Common myeloid progenitor, CD34-positive (primary cell): ENCODE measurements at regions not wholly inside any gene's neighbourhood (a gene's known extent, or its start where the extent isn't known, plus 50 kb on each side); places are given as distances from the start of the nearest gene placed in this dataset.
A peak's percentile ranks its signal among the peaks of the same experiment; 100 is the strongest.

ENCODE experiments used
- CTCF ChIA-PET: fragments of 350-600 bp; sonication (Branson Sonifier 250); formaldehyde crosslinking; loops from one replicate; lab custom pipeline; 2021; ENCODE audit warnings: antibody characterized with exemption; lab: Charles Lee
- POLR2A ChIA-PET: fragments of 350-600 bp; sonication (Branson Sonifier 250); formaldehyde crosslinking; loops from one replicate; lab custom pipeline; 2021; ENCODE audit warnings: antibody characterized with exemption; lab: Charles Lee
- DNase-seq, 3 donors: peaks; one replicate each; pipeline versions ENCODE4 v3.0.0 to v3.0.0-alpha.2; 2013
- H3K27ac ChIP-seq, 2 experiments: 1 replicate in 1 of 2; 2 replicates in 1 of 2; pipeline ENCODE4 v1.7.0; 2013; ENCODE audit warnings: inconsistent platforms in 2 of 2, low read length in 2 of 2, mild to moderate bottlenecking in 2 of 2, low read depth in 1 of 2, moderate library complexity in 1 of 2; ENCODE audit not compliant: severe bottlenecking in 2 of 2, insufficient read depth in 1 of 2, poor library complexity in 1 of 2
- H3K27me3 ChIP-seq, 5 experiments: replicated peaks in 2 of 5; 1 replicate in 3 of 5; 2 replicates in 2 of 5; pipeline versions ENCODE4 v1.6.1 to v1.7.0; 2013; ENCODE audit warnings: low read length in 4 of 5, mild to moderate bottlenecking in 2 of 5, moderate library complexity in 2 of 5, inconsistent platforms in 1 of 5; ENCODE audit not compliant: insufficient read depth in 5 of 5, control insufficient read depth in 4 of 5
- H3K36me3 ChIP-seq, 4 experiments: 1 replicate in 2 of 4; 2 replicates in 2 of 4; pipeline versions ENCODE4 v1.6.1 to v1.7.0; 2013; ENCODE audit warnings: low read length in 3 of 4, control low read depth in 1 of 4, mild to moderate bottlenecking in 1 of 4; ENCODE audit not compliant: control insufficient read depth in 4 of 4, insufficient read depth in 4 of 4
- H3K4me1 ChIP-seq, 4 experiments: 1 replicate in 3 of 4; 2 replicates in 1 of 4; pipeline versions ENCODE4 v1.6.1 to v1.7.1; 2013; ENCODE audit warnings: low read length in 3 of 4, mild to moderate bottlenecking in 3 of 4, control low read depth in 1 of 4, inconsistent platforms in 1 of 4, moderate library complexity in 1 of 4; ENCODE audit not compliant: control insufficient read depth in 4 of 4, insufficient read depth in 4 of 4; ENCODE audit errors: control extremely low read depth in 1 of 4
- H3K4me3 ChIP-seq, 7 experiments: 1 replicate in 4 of 7; 2 replicates in 3 of 7; pipeline versions ENCODE4 v1.5.1 to v1.7.0; 2013; ENCODE audit warnings: mild to moderate bottlenecking in 7 of 7, low read length in 6 of 7, moderate library complexity in 6 of 7, inconsistent platforms in 2 of 7, low read depth in 2 of 7, control low read depth in 1 of 7; ENCODE audit not compliant: insufficient read depth in 4 of 7, control insufficient read depth in 1 of 7; ENCODE audit errors: extremely low read depth in 1 of 7
- H3K9me3 ChIP-seq, 5 experiments: 1 replicate in 4 of 5; 2 replicates in 1 of 5; pipeline versions ENCODE4 v1.6.1 to v1.7.1; 2013; ENCODE audit warnings: low read length in 4 of 5, mild to moderate bottlenecking in 2 of 5, inconsistent platforms in 1 of 5, low read depth in 1 of 5, moderate library complexity in 1 of 5; ENCODE audit not compliant: control insufficient read depth in 4 of 5, insufficient read depth in 2 of 5; ENCODE audit errors: control extremely low read depth in 1 of 5
- WGBS: methylation state at CpG from one replicate; pipeline ENCODE4 v1.1.5; 2013; ENCODE audit not compliant: insufficient coverage; 5-methylcytosine and 5-hydroxymethylcytosine counted together

- CTCF ChIA-PET: no interaction called here
- peak in 2 of 3 donors; percentile 28 to 44 for DNase-seq
- Histone ChIP-seq H3K27ac (no peak overlapping the region), H3K36me3 (no peaks in the 10 kb centered on the region), H3K4me1 (peaks cover 6 to 21% (median 10%) of the 10 kb centered on the region in 4 experiments), H3K9me3 (no peaks in the 10 kb centered on the region), H3K4me3 (no peak overlapping the region), H3K27me3 (no peaks in the 10 kb centered on the region)
- POLR2A ChIA-PET: no interaction called here
- WGBS: 100% methylated on average over 5 of the region's 7 CpGs
These were observed 51.9 kb upstream of the MARCKS start for GRCh38 chr6:113805173-113805790.

- no peak overlapping the region for H3K27ac ChIP-seq
- POLR2A ChIA-PET: interaction anchor here (0.6 kb wide), 1 partner anchor 165 kb away, joined by 3 read pairs; the partner anchor contains the start of gene HDAC2
These were observed 51.2 kb upstream of the MARCKS start for GRCh38 chr6:113805811-113806495.

More at GRCh38 chr6:113805811-113806495, 51.2 kb upstream of the MARCKS start:
- Histone ChIP-seq H3K4me1 (peaks cover 6 to 21% (median 10%) of the 10 kb centered on the region in 4 experiments), H3K4me3 (no peak overlapping the region), H3K27me3 (no peaks in the 10 kb centered on the region), H3K36me3 (no peaks in the 10 kb centered on the region), H3K9me3 (no peaks in the 10 kb centered on the region)
- WGBS: 85% methylated on average over 4 of the region's 6 CpGs
- DNase-seq: no peak
- CTCF ChIA-PET: no interaction called here
